ENCODE measurements at regions not wholly inside any gene's neighbourhood (a gene's known extent, or its start where the extent isn't known, plus 50 kb on each side); places are given as distances from the start of the nearest gene placed in this dataset.

DNA sequence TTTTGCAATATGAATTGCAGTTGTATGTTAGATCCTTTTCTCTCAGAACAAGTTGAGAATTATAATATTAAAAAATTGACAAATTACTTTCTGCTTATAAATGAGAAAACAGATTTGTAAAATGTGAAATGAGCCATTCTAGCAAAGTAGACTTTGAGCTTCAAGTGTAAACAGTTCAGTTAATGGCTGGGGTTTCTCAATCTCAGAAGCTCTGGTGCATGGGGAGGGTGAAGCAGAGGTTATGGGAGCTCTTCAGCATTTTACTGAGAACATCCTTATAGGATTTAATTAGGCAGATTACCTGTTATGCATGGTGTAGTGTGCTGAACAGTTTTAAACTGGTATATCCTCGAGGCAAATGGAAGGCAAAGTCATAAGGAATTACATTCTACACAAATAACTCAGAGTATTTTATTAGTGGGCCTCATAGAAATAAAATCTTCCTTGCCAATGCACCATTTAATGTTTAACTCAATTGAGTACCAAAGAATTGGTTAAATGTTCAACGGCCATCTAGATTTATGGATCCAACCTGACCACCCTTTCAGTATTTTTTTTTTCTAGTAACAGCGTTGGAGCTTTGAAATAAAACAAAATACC lies 1143.6 kb upstream of the ADGRL2 start:
- H3K79me2 ChIP-seq (ENCODE audit: insufficient read depth, low read length): no peaks in the 10 kb centered on the region
- no peaks in the 10 kb centered on the region for H3K4me1 ChIP-seq (ENCODE audit: insufficient read depth, low read length, severe bottlenecking)
- no peaks in the 10 kb centered on the region for H3K27me3 ChIP-seq (ENCODE audit: insufficient read depth, low read length)
- no peaks in the 10 kb centered on the region for H3F3A ChIP-seq (ENCODE audit: insufficient read depth, low read length)
- H3K27ac ChIP-seq (ENCODE audit: low read depth, low read length, poor library complexity, severe bottlenecking): no peak overlapping the region
- TF ChIP-seq, protein P1, sequence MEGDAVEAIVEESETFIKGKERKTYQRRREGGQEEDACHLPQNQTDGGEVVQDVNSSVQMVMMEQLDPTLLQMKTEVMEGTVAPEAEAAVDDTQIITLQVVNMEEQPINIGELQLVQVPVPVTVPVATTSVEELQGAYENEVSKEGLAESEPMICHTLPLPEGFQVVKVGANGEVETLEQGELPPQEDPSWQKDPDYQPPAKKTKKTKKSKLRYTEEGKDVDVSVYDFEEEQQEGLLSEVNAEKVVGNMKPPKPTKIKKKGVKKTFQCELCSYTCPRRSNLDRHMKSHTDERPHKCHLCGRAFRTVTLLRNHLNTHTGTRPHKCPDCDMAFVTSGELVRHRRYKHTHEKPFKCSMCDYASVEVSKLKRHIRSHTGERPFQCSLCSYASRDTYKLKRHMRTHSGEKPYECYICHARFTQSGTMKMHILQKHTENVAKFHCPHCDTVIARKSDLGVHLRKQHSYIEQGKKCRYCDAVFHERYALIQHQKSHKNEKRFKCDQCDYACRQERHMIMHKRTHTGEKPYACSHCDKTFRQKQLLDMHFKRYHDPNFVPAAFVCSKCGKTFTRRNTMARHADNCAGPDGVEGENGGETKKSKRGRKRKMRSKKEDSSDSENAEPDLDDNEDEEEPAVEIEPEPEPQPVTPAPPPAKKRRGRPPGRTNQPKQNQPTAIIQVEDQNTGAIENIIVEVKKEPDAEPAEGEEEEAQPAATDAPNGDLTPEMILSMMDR (IDR thresholded peaks at IDR 0.05; ENCODE audit: low read length): no peak
- no peak for TF ChIP-seq EZH2 (IDR thresholded peaks at IDR 0.05; ENCODE audit: borderline replicate concordance, low read length)
- no peak overlapping the region for H3K4me3 ChIP-seq (ENCODE audit: low read depth, low read length, poor library complexity, severe bottlenecking)
- H4K20me1 ChIP-seq (ENCODE audit: insufficient read depth, low read length): no peaks in the 10 kb centered on the region
- H3K9me2 ChIP-seq (ENCODE audit: low read depth, low read length): no peaks in the 10 kb centered on the region
- H3K9me3 ChIP-seq (ENCODE audit: low read length): no peaks in the 10 kb centered on the region
- H3K9ac ChIP-seq (ENCODE audit: low read length): no peak overlapping the region
- H3K4me2 ChIP-seq (ENCODE audit: low read length): no peak overlapping the region
- no peak overlapping the region for H2AFZ ChIP-seq (ENCODE audit: low read length)
- no peaks in the 10 kb centered on the region for H3K36me3 ChIP-seq (ENCODE audit: insufficient read depth, low read length)

- H4K20me1 ChIP-seq (ENCODE audit: insufficient read depth, low read length): no peaks in the 10 kb centered on the region
- no peaks in the 10 kb centered on the region for H3F3A ChIP-seq (ENCODE audit: insufficient read depth, low read length)
- no peaks in the 10 kb centered on the region for H3K4me1 ChIP-seq (ENCODE audit: insufficient read depth, low read length, severe bottlenecking)
- no peaks in the 10 kb centered on the region for H3K79me2 ChIP-seq (ENCODE audit: insufficient read depth, low read length)
- TF ChIP-seq, protein P1 (IDR thresholded peaks at IDR 0.05; ENCODE audit: low read length): no peak
- TF ChIP-seq EZH2 (IDR thresholded peaks at IDR 0.05; ENCODE audit: borderline replicate concordance, low read length): no peak
- no peaks in the 10 kb centered on the region for H3K36me3 ChIP-seq (ENCODE audit: insufficient read depth, low read length)
- H3K27ac ChIP-seq (ENCODE audit: low read depth, low read length, poor library complexity, severe bottlenecking): no peak overlapping the region
- H3K27me3 ChIP-seq (ENCODE audit: insufficient read depth, low read length): no peaks in the 10 kb centered on the region
- H3K9ac ChIP-seq (ENCODE audit: low read length): no peak overlapping the region
- H3K4me2 ChIP-seq (ENCODE audit: low read length): no peak overlapping the region
- no peak overlapping the region for H2AFZ ChIP-seq (ENCODE audit: low read length)
- no peaks in the 10 kb centered on the region for H3K9me3 ChIP-seq (ENCODE audit: low read length)
- H3K9me2 ChIP-seq (ENCODE audit: low read depth, low read length): no peaks in the 10 kb centered on the region
- H3K4me3 ChIP-seq (ENCODE audit: low read depth, low read length, poor library complexity, severe bottlenecking): no peak overlapping the region
These were observed 1144.1 kb upstream of the ADGRL2 start for GRCh38 chr1:80656641-80657040.

- Histone ChIP-seq H3K4me1 (ENCODE audit: insufficient read depth, low read length, severe bottlenecking) (no peaks in the 10 kb centered on the region), H4K20me1 (ENCODE audit: insufficient read depth, low read length) (no peaks in the 10 kb centered on the region), H3K9me2 (ENCODE audit: low read depth, low read length) (no peaks in the 10 kb centered on the region), H3K9me3 (ENCODE audit: low read length) (no peaks in the 10 kb centered on the region), H3F3A (ENCODE audit: insufficient read depth, low read length) (no peaks in the 10 kb centered on the region), H3K36me3 (ENCODE audit: insufficient read depth, low read length) (no peaks in the 10 kb centered on the region), H3K4me2 (ENCODE audit: low read length) (no peak overlapping the region), H3K79me2 (ENCODE audit: insufficient read depth, low read length) (no peaks in the 10 kb centered on the region), H3K27ac (ENCODE audit: low read depth, low read length, poor library complexity, severe bottlenecking) (no peak overlapping the region), H2AFZ (ENCODE audit: low read length) (no peak overlapping the region), H3K27me3 (ENCODE audit: insufficient read depth, low read length) (no peaks in the 10 kb centered on the region), H3K9ac (ENCODE audit: low read length) (no peak overlapping the region), H3K4me3 (ENCODE audit: low read depth, low read length, poor library complexity, severe bottlenecking) (no peak overlapping the region)
- no peak for TF ChIP-seq EZH2 (IDR thresholded peaks at IDR 0.05; ENCODE audit: borderline replicate concordance, low read length)
- TF ChIP-seq, protein P1 (IDR thresholded peaks at IDR 0.05; ENCODE audit: low read length): no peak; the same call in 1 of the 2 replicates
These were observed 1144.6 kb upstream of the ADGRL2 start for GRCh38 chr1:80656014-80656636.
